GM12892 (cell line): ENCODE measurements at regions not wholly inside any gene's neighbourhood (a gene's known extent, or its start where the extent isn't known, plus 50 kb on each side); places are given as distances from the start of the nearest gene placed in this dataset.

ENCODE experiments used
- POLR2A ChIP-seq: IDR thresholded peaks from 2 replicates; pipeline ENCODE4 v1.6.1; 2011; ENCODE audit warnings: low read depth, low read length, control low read depth
- POLR2AphosphoS5 ChIP-seq: IDR thresholded peaks from 2 replicates; pipeline ENCODE4 v1.6.1; 2011; ENCODE audit warnings: low read depth, low read length, control low read depth
- TAF1 ChIP-seq: IDR thresholded peaks from 2 replicates; pipeline ENCODE4 v1.6.1; 2011; ENCODE audit warnings: low read depth, mild to moderate bottlenecking, control low read depth, low read length, borderline replicate concordance

DNA sequence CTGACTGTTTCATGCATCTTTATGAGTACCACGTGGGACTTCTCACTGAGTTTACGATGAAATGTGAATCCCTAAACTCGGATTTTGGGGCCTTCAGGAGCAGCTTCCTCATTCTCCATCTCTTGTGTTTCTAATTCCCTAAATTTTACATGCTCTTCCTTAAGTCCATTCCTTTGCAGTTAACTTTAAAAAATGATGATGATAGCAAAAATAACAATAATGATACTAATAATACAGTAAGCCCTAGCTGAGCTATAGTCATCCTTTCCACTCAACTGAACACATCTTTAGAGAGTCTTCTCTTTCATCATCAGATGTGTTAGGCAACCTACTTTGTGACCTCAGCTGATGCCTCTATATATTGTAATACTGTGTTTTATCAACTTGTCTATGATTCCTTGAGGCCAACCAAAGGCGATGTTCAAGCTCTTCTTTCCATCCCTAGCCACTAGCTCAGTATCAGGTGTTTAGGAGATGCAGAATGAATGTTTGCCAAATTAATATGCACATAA lies 1196.4 kb downstream of the VRK1 start:
- TF ChIP-seq POLR2A (no peak), TAF1 (no peak), POLR2AphosphoS5 (no peak)
